Esophagus muscularis mucosa (tissue), 3 donors: ENCODE measurements at regions not wholly inside any gene's neighbourhood (a gene's known extent, or its start where the extent isn't known, plus 50 kb on each side); places are given as distances from the start of the nearest gene placed in this dataset.

ENCODE experiments used
- CTCF ChIP-seq, 3 experiments: fragments of 200-600 bp in 2 of 3; fragments of 450-650 bp in 1 of 3; sonication (generic) in 2 of 3; IDR thresholded peaks; one replicate each; pipeline ENCODE4 v1.5.1; 2017 to 2019; ENCODE audit warnings: antibody characterized with exemption in 3 of 3, mild to moderate bottlenecking in 2 of 3, moderate library complexity in 1 of 3
- POLR2AphosphoS5 ChIP-seq, 2 donors: sonication (generic); formaldehyde crosslinking; IDR thresholded peaks; one replicate each; pipeline ENCODE4 v1.6.1; 2017; ENCODE audit warnings: antibody characterized with exemption in 2 of 2

- TF ChIP-seq POLR2AphosphoS5 (IDR thresholded peaks at IDR 0.05) (no peak), CTCF (IDR thresholded peaks at IDR 0.05) (no peak)
Observed at GRCh38 chr6:225907-226306, 66.4 kb upstream of the DUSP22 start.
